DND-41 (cell line): ENCODE measurements at regions not wholly inside any gene's neighbourhood (a gene's known extent, or its start where the extent isn't known, plus 50 kb on each side); places are given as distances from the start of the nearest gene placed in this dataset.

Source experiments
- ATAC-seq: fragments of 200-7000 bp; cut with Tn5 transposase; 3 replicates; pipeline ENCODE4 v1.9.1; 2021; ENCODE audit warnings: low read depth; ENCODE audit not compliant: insufficient read depth
- DNase-seq: peaks from one replicate; pipeline ENCODE4 v3.0.0-alpha.2; 2020
- H2AFZ ChIP-seq: 2 replicates; pipeline ENCODE4 v1.6.0; 2012; ENCODE audit warnings: low read depth, low read length
- H3K27ac ChIP-seq: 2 replicates; pipeline ENCODE4 v1.5.1; 2012; ENCODE audit warnings: low read length, inconsistent platforms
- H3K27me3 ChIP-seq: fragments of 200-600 bp; sonication (generic); 2 replicates; pipeline ENCODE4 v1.6.0; 2012; ENCODE audit warnings: low read length, mild to moderate bottlenecking, inconsistent platforms; ENCODE audit not compliant: insufficient read depth, poor library complexity
- H3K36me3 ChIP-seq: 2 replicates; pipeline ENCODE4 v1.5.1; 2012; ENCODE audit warnings: low read length, inconsistent platforms; ENCODE audit not compliant: insufficient read depth
- H3K4me1 ChIP-seq: 2 replicates; pipeline ENCODE4 v1.5.1; 2012; ENCODE audit warnings: mild to moderate bottlenecking, low read length; ENCODE audit not compliant: insufficient read depth
- H3K4me2 ChIP-seq: 2 replicates; pipeline ENCODE4 v1.6.0; 2012; ENCODE audit warnings: mild to moderate bottlenecking, moderate library complexity, low read length, inconsistent platforms; ENCODE audit not compliant: insufficient read depth
- H3K4me3 ChIP-seq, 2 experiments: fragments of 200-600 bp in 1 of 2; shearing (Covaris generic) in 1 of 2; 2 replicates each; pipeline ENCODE4 v1.5.1; 2012 to 2016; ENCODE audit warnings: inconsistent platforms in 2 of 2, low read length in 2 of 2, mild to moderate bottlenecking in 2 of 2, low read depth in 1 of 2, moderate library complexity in 1 of 2
- H3K79me2 ChIP-seq: 2 replicates; pipeline ENCODE4 v1.6.0; 2012; ENCODE audit warnings: low read length, inconsistent platforms; ENCODE audit not compliant: insufficient read depth
- H3K9ac ChIP-seq: 2 replicates; pipeline ENCODE4 v1.6.0; 2012; ENCODE audit warnings: low read depth, mild to moderate bottlenecking, inconsistent platforms, low read length, moderate library complexity
- H3K9me3 ChIP-seq: 2 replicates; pipeline ENCODE4 v1.5.1; 2012; ENCODE audit warnings: low read length, moderate library complexity, mild to moderate bottlenecking, inconsistent platforms; ENCODE audit not compliant: insufficient read depth, severe bottlenecking
- H4K20me1 ChIP-seq: 2 replicates; pipeline ENCODE4 v1.6.0; 2012; ENCODE audit warnings: low read length; ENCODE audit not compliant: insufficient read depth
- CTCF ChIP-seq: IDR thresholded peaks from 2 replicates; pipeline ENCODE4 v1.5.1; 2012; ENCODE audit warnings: borderline replicate concordance, low read length, moderate library complexity, mild to moderate bottlenecking; ENCODE audit not compliant: poor library complexity, severe bottlenecking; ENCODE audit errors: extremely low read depth
- EZH2 ChIP-seq: IDR thresholded peaks from 3 replicates; pipeline ENCODE4 v1.6.1; 2012; ENCODE audit warnings: borderline replicate concordance, low read depth, mild to moderate bottlenecking, moderate library complexity, low read length, inconsistent platforms; ENCODE audit not compliant: severe bottlenecking

GRCh38 chr2:53096351-53096750 lies 671.3 kb upstream of the CHAC2 start:
- Histone ChIP-seq H4K20me1 (no peaks in the 10 kb centered on the region), H3K79me2 (no peaks in the 10 kb centered on the region), H3K36me3 (no peaks in the 10 kb centered on the region), H3K27me3 (no peaks in the 10 kb centered on the region), H3K9me3 (no peaks in the 10 kb centered on the region), H3K9ac (no peak overlapping the region), H3K27ac (no peak overlapping the region), H3K4me2 (no peak overlapping the region), H3K4me3 (no peak overlapping the region), H2AFZ (no peak overlapping the region), H3K4me1 (no peaks in the 10 kb centered on the region)
- ATAC-seq (no peak), DNase-seq (no peak)
- TF ChIP-seq EZH2 (no peak), CTCF (no peak)

- H2AFZ ChIP-seq: no peak overlapping the region
- no peaks in the 10 kb centered on the region for H3K27me3 ChIP-seq
- no peak overlapping the region for H3K9ac ChIP-seq
- H3K79me2 ChIP-seq: no peaks in the 10 kb centered on the region
- H3K27ac ChIP-seq: no peak overlapping the region
- DNase-seq (no peak), ATAC-seq (no peak)
- no peak overlapping the region for H3K4me2 ChIP-seq
- no peaks in the 10 kb centered on the region for H4K20me1 ChIP-seq
- H3K9me3 ChIP-seq: no peaks in the 10 kb centered on the region
- H3K36me3 ChIP-seq: no peaks in the 10 kb centered on the region
- H3K4me1 ChIP-seq: no peaks in the 10 kb centered on the region
- TF ChIP-seq EZH2: no peak
- TF ChIP-seq CTCF: no peak
- no peak overlapping the region for H3K4me3 ChIP-seq
Measured at GRCh38 chr2:53095664-53096063, 671.9 kb upstream of the CHAC2 start.

GRCh38 chr2:53095227-53095626 lies 672.4 kb upstream of the CHAC2 start:
- Histone ChIP-seq H3K27ac (no peak overlapping the region), H3K27me3 (no peaks in the 10 kb centered on the region), H3K4me1 (no peaks in the 10 kb centered on the region), H3K79me2 (no peaks in the 10 kb centered on the region), H3K4me2 (no peak overlapping the region), H2AFZ (no peak overlapping the region), H4K20me1 (no peaks in the 10 kb centered on the region), H3K4me3 (no peak overlapping the region), H3K9me3 (no peaks in the 10 kb centered on the region), H3K36me3 (no peaks in the 10 kb centered on the region), H3K9ac (no peak overlapping the region)
- DNase-seq: no peak
- ATAC-seq: no peak
- TF ChIP-seq EZH2: no peak
- TF ChIP-seq CTCF: no peak

- ATAC-seq (no peak), DNase-seq (no peak)
- H3K4me3 ChIP-seq: no peak overlapping the region
- H3K36me3 ChIP-seq: no peaks in the 10 kb centered on the region
- no peaks in the 10 kb centered on the region for H3K79me2 ChIP-seq
- TF ChIP-seq CTCF: no peak
- TF ChIP-seq EZH2: no peak
- no peaks in the 10 kb centered on the region for H3K27me3 ChIP-seq
- H3K9ac ChIP-seq: no peak overlapping the region
- H3K4me1 ChIP-seq: no peaks in the 10 kb centered on the region
- no peak overlapping the region for H2AFZ ChIP-seq
- no peaks in the 10 kb centered on the region for H4K20me1 ChIP-seq
- no peaks in the 10 kb centered on the region for H3K9me3 ChIP-seq
- H3K27ac ChIP-seq: no peak overlapping the region
- H3K4me2 ChIP-seq: no peak overlapping the region
Measured at GRCh38 chr2:53093355-53093754, 674.2 kb upstream of the CHAC2 start.
